CD4-positive, alpha-beta T cell (primary cell): ENCODE measurements at regions not wholly inside any gene's neighbourhood (a gene's known extent, or its start where the extent isn't known, plus 50 kb on each side); places are given as distances from the start of the nearest gene placed in this dataset.

Source experiments
- ATAC-seq: fragments of 200-7000 bp; cut with Tn5 transposase; one replicate; pipeline ENCODE4 v1.10.0; 2022; ENCODE audit warnings: mild to moderate bottlenecking; ENCODE audit not compliant: poor library complexity
- CTCF ChIA-PET: fragments of 350-600 bp; sonication (Branson Sonifier 250); formaldehyde crosslinking; loops from one replicate; lab custom pipeline; 2021; ENCODE audit warnings: antibody characterized with exemption, inconsistent platforms; lab: Charles Lee
- POLR2A ChIA-PET: fragments of 350-600 bp; sonication (Branson Sonifier 250); formaldehyde crosslinking; loops from one replicate; lab custom pipeline; 2021; ENCODE audit warnings: antibody characterized with exemption, inconsistent platforms; lab: Charles Lee
- DNase-seq, 14 experiments: peaks; one replicate each; pipeline ENCODE4 v3.0.0-alpha.2; 2013 to 2020; ENCODE audit warnings: mixed read lengths in 2 of 14
- H3K27ac ChIP-seq, 2 donors: one replicate each; pipeline versions ENCODE4 v1.5.1 to v1.7.0; 2013; ENCODE audit warnings: low read length in 2 of 2, low read depth in 1 of 2, mild to moderate bottlenecking in 1 of 2
- H3K27me3 ChIP-seq, 2 experiments: 1 replicate in 1 of 2; 2 replicates in 1 of 2; pipeline versions ENCODE4 v1.6.1 to v1.7.0; 2013; ENCODE audit warnings: low read length in 2 of 2, control low read depth in 1 of 2, mild to moderate bottlenecking in 1 of 2, moderate library complexity in 1 of 2; ENCODE audit not compliant: insufficient read depth in 2 of 2, control insufficient read depth in 1 of 2
- H3K36me3 ChIP-seq: one replicate; pipeline ENCODE4 v1.6.1; 2013; ENCODE audit warnings: low read length, control low read depth; ENCODE audit not compliant: insufficient read depth
- H3K4me1 ChIP-seq: one replicate; pipeline ENCODE4 v1.6.1; 2013; ENCODE audit warnings: low read length, control low read depth; ENCODE audit not compliant: insufficient read depth
- H3K4me3 ChIP-seq: one replicate; pipeline ENCODE4 v1.5.1; 2013; ENCODE audit warnings: mild to moderate bottlenecking, low read length, moderate library complexity
- H3K9me3 ChIP-seq, 2 experiments: 1 replicate in 1 of 2; 2 replicates in 1 of 2; pipeline versions ENCODE4 v1.6.1 to v1.7.0; 2013; ENCODE audit warnings: low read length in 2 of 2, mild to moderate bottlenecking in 2 of 2, control low read depth in 1 of 2, moderate library complexity in 1 of 2; ENCODE audit not compliant: control insufficient read depth in 1 of 2, insufficient read depth in 1 of 2
- H3K27ac Mint-ChIP-seq: one replicate; pipeline ENCODE4 v1.8.0; 2020; ENCODE audit warnings: mixed read lengths
- H3K27me3 Mint-ChIP-seq: one replicate; pipeline ENCODE4 v1.8.0; 2021; ENCODE audit warnings: mixed read lengths
- H3K36me3 Mint-ChIP-seq: one replicate; pipeline ENCODE4 v1.8.0; 2021; ENCODE audit warnings: low read depth, mixed read lengths
- H3K4me1 Mint-ChIP-seq: one replicate; pipeline ENCODE4 v1.8.0; 2021; ENCODE audit warnings: low read depth, mixed read lengths
- H3K4me3 Mint-ChIP-seq: one replicate; pipeline ENCODE4 v1.8.0; 2020; ENCODE audit warnings: mild to moderate bottlenecking, mixed read lengths
- H3K9me3 Mint-ChIP-seq: one replicate; pipeline ENCODE4 v1.8.0; 2020; ENCODE audit warnings: mixed read lengths
- CTCF ChIP-seq: fragments of 200-600 bp; IDR thresholded peaks from one replicate; pipeline ENCODE4 v1.8.0; 2022; ENCODE audit warnings: antibody characterized with exemption, mild to moderate bottlenecking
- intact Hi-C, 2 experiments: fragments of 100-400 bp; cut with DNase I in 1 of 2; cut with micrococcal nuclease in 1 of 2; formaldehyde crosslinking; loops; one replicate each; pipeline versions ENCODE4 v1.15.1 to v1.9.0; 2023 to 2025; cut with DNase I, micrococcal nuclease

GRCh38 chr12:90020436-90020835 is 311.8 kb upstream of the ATP2B1 start:
- no peaks in the 10 kb centered on the region for H3K9me3 ChIP-seq
- H3K27ac ChIP-seq = no peak overlapping the region
- no peak overlapping the region for H3K4me3 ChIP-seq
- ChIA-PET CTCF (interaction anchor here (0.6 to 1.3 kb wide), 3 partner anchors 40 to 324 kb away, joined by 3 to 4 read pairs (median 3); no protein-coding TSS in a partner anchor), POLR2A (interaction anchor here (1.5 kb wide), 1 partner anchor 14 kb away, joined by 3 read pairs; no protein-coding TSS in a partner anchor)
- no peaks in the 10 kb centered on the region for H3K9me3 Mint-ChIP-seq
- H3K36me3 ChIP-seq = no peaks in the 10 kb centered on the region
- no peak for TF ChIP-seq CTCF
- ATAC-seq = no peak
- no peaks in the 10 kb centered on the region for H3K36me3 Mint-ChIP-seq
- H3K4me3 Mint-ChIP-seq = no peak overlapping the region
- no peaks in the 10 kb centered on the region for H3K27me3 Mint-ChIP-seq
- DNase-seq = no peak
- H3K27ac Mint-ChIP-seq = no peak overlapping the region
- H3K4me1 Mint-ChIP-seq = no peaks in the 10 kb centered on the region
- H3K27me3 ChIP-seq = no peaks in the 10 kb centered on the region
- intact Hi-C loops = no loop called here
- no peaks in the 10 kb centered on the region for H3K4me1 ChIP-seq

GRCh38 chr12:90020014-90020413 is 311.4 kb upstream of the ATP2B1 start:
- ChIA-PET POLR2A (interaction anchor here (1.5 kb wide), 1 partner anchor 14 kb away, joined by 3 read pairs; no protein-coding TSS in a partner anchor), CTCF (interaction anchor here (0.6 to 1.3 kb wide), 4 partner anchors 39 to 323 kb away, joined by 3 to 4 read pairs (median 3); no protein-coding TSS in a partner anchor)
- H3K27ac ChIP-seq = no peak overlapping the region

GRCh38 chr12:90017316-90017715 is 308.7 kb upstream of the ATP2B1 start:
- POLR2A ChIA-PET = interaction anchor here (1.2 kb wide), 1 partner anchor 12 kb away, joined by 4 read pairs; no protein-coding TSS in a partner anchor
- H3K27ac Mint-ChIP-seq = no peak overlapping the region
- no peak for DNase-seq
- intact Hi-C loops = no loop called here
- H3K4me3 ChIP-seq = no peak overlapping the region
- H3K36me3 ChIP-seq = no peaks in the 10 kb centered on the region
- H3K9me3 Mint-ChIP-seq = no peaks in the 10 kb centered on the region
- no peak overlapping the region for H3K4me3 Mint-ChIP-seq
- CTCF ChIA-PET = interaction anchor here (1.2 kb wide), 1 partner anchor 170 kb away, joined by 3 read pairs; no protein-coding TSS in a partner anchor
- no peaks in the 10 kb centered on the region for H3K36me3 Mint-ChIP-seq
- H3K4me1 Mint-ChIP-seq = peaks cover 9% of the 10 kb centered on the region
- H3K4me1 ChIP-seq = no peaks in the 10 kb centered on the region
- no peak overlapping the region for H3K27ac ChIP-seq
- no peaks in the 10 kb centered on the region for H3K9me3 ChIP-seq
- no peaks in the 10 kb centered on the region for H3K27me3 ChIP-seq
- ATAC-seq = no peak
- TF ChIP-seq CTCF = no peak
- no peaks in the 10 kb centered on the region for H3K27me3 Mint-ChIP-seq

More at GRCh38 chr12:90020014-90020413, 311.4 kb upstream of the ATP2B1 start:
- no peaks in the 10 kb centered on the region for H3K4me1 ChIP-seq
- Mint-ChIP-seq H3K9me3 (no peaks in the 10 kb centered on the region), H3K27ac (no peak overlapping the region), H3K27me3 (no peaks in the 10 kb centered on the region), H3K4me3 (no peak overlapping the region), H3K4me1 (no peaks in the 10 kb centered on the region), H3K36me3 (no peaks in the 10 kb centered on the region)
- TF ChIP-seq CTCF = no peak
- intact Hi-C loops = no loop called here
- DNase-seq (no peak), ATAC-seq (no peak)
- no peaks in the 10 kb centered on the region for H3K27me3 ChIP-seq
- no peaks in the 10 kb centered on the region for H3K9me3 ChIP-seq
- no peaks in the 10 kb centered on the region for H3K36me3 ChIP-seq
- no peak overlapping the region for H3K4me3 ChIP-seq
